Esophagus squamous epithelium (tissue), 5 donors: ENCODE measurements at regions not wholly inside any gene's neighbourhood (a gene's known extent, or its start where the extent isn't known, plus 50 kb on each side); places are given as distances from the start of the nearest gene placed in this dataset.

Source experiments
- DNase-seq: peaks from one replicate; lab custom pipeline; 2025; lab: John Stamatoyannopoulos, UW
- H3K27ac ChIP-seq, 4 donors: fragments of 200-600 bp; sonication (generic); one replicate each; pipeline ENCODE4 v1.5.1; 2016 to 2019; ENCODE audit warnings: mild to moderate bottlenecking in 1 of 4
- H3K27me3 ChIP-seq, 4 donors: fragments of 200-600 bp; sonication (generic); 1 replicate in 3 of 4; 2 replicates in 1 of 4; pipeline versions ENCODE4 v1.5.1 to v1.6.0; 2017 to 2021; ENCODE audit warnings: antibody characterized with exemption in 1 of 4
- H3K36me3 ChIP-seq, 3 donors: fragments of 200-600 bp; sonication (generic); one replicate each; pipeline ENCODE4 v1.5.1; 2016 to 2019
- H3K4me1 ChIP-seq, 3 donors: fragments of 200-600 bp; sonication (generic); one replicate each; pipeline ENCODE4 v1.5.1; 2017 to 2019
- H3K4me3 ChIP-seq, 4 donors: fragments of 200-600 bp; sonication (generic); 1 replicate in 3 of 4; 2 replicates in 1 of 4; pipeline ENCODE4 v1.5.1; 2016 to 2019; ENCODE audit warnings: mild to moderate bottlenecking in 2 of 4, moderate library complexity in 1 of 4
- H3K9me3 ChIP-seq, 3 donors: fragments of 200-600 bp; sonication (generic); one replicate each; pipeline ENCODE4 v1.5.1; 2016 to 2019
- POLR2A ChIP-seq, 4 donors: fragments of 450-650 bp; IDR thresholded peaks; one replicate each; pipeline ENCODE4 v1.6.1; 2017; ENCODE audit warnings: antibody characterized with exemption in 4 of 4, mild to moderate bottlenecking in 4 of 4, moderate library complexity in 3 of 4
- WGBS, 2 donors: methylation state at CpG; one replicate each; pipeline ENCODE4 v1.1.5; 2018; 5-methylcytosine and 5-hydroxymethylcytosine counted together
- intact Hi-C: fragments of 100-400 bp; cut with DNase I; formaldehyde crosslinking; loops from one replicate; pipeline ENCODE4 v1.15.0; 2022
- TF ChIP-seq, protein P1 (sequence below), 6 experiments: fragments of 450-650 bp in 4 of 6; fragments of 200-600 bp in 2 of 6; sonication (generic) in 2 of 6; IDR thresholded peaks; one replicate each; pipeline ENCODE4 v1.5.1; 2016 to 2019; ENCODE audit warnings: antibody characterized with exemption in 6 of 6, mild to moderate bottlenecking in 4 of 6, moderate library complexity in 4 of 6
- donor health status: DM: yes; HTN: yes; CAD: no.

DNA sequence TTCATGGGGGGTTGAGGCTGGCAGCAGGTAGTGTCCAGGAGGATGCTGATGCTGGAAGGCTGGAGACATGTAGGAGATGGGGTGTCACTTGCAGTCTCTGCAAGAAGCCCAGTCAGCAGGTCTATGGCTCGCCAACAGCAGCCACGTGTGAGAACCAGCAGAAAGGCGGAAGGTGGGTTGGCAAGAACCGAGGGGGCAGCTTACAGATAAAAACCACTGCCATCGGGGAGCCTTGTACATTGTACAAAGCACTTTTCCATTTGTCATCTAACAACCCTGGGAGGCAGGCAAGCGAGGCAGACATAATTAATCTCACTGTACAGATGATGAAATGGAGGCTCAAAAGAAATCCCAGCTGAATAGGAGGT, 167.2 kb downstream of the KCNA5 start:
- Histone ChIP-seq H3K27me3 (peaks cover 0 to 3% (median 0%) of the 10 kb centered on the region in 4 donors), H3K27ac (no peak overlapping the region), H3K4me3 (no peak overlapping the region), H3K9me3 (no peaks in the 10 kb centered on the region), H3K4me1 (no peaks in the 10 kb centered on the region), H3K36me3 (no peaks in the 10 kb centered on the region)
- 73 to 82% methylated on average over 1 to 2 of the region's 6 CpGs for WGBS, 2 donors
- intact Hi-C loops = no loop called here
- TF ChIP-seq, protein P1, sequence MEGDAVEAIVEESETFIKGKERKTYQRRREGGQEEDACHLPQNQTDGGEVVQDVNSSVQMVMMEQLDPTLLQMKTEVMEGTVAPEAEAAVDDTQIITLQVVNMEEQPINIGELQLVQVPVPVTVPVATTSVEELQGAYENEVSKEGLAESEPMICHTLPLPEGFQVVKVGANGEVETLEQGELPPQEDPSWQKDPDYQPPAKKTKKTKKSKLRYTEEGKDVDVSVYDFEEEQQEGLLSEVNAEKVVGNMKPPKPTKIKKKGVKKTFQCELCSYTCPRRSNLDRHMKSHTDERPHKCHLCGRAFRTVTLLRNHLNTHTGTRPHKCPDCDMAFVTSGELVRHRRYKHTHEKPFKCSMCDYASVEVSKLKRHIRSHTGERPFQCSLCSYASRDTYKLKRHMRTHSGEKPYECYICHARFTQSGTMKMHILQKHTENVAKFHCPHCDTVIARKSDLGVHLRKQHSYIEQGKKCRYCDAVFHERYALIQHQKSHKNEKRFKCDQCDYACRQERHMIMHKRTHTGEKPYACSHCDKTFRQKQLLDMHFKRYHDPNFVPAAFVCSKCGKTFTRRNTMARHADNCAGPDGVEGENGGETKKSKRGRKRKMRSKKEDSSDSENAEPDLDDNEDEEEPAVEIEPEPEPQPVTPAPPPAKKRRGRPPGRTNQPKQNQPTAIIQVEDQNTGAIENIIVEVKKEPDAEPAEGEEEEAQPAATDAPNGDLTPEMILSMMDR (IDR thresholded peaks at IDR 0.05) = no peak
- no peak for TF ChIP-seq POLR2A (IDR thresholded peaks at IDR 0.05)
- DNase-seq = no peak

DNA sequence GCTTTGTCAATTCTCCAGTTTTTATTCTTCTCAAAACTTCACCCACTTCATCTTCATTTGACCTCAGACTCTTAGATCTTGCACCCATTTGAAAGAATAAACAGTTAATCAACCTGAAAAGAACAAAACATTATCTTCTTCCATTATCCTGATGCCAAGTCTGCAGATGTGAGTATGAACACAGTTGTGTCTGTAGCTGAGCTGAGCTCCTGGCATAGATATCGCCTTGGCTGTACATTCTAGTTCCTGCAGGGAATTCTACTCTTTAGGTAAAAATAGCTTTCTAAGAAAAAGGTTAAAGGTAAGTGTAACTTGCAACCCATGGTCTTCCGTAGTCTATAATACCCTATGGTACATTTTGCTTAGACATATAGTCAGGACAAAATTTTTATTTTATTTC, 169.7 kb downstream of the KCNA5 start:
- intact Hi-C loops = no loop called here
- no peaks in the 10 kb centered on the region for H3K4me1 ChIP-seq
- TF ChIP-seq, protein P1 (IDR thresholded peaks at IDR 0.05) = no peak
- no peak for TF ChIP-seq POLR2A (IDR thresholded peaks at IDR 0.05)
- H3K9me3 ChIP-seq = no peaks in the 10 kb centered on the region
- DNase-seq = no peak
- no peaks in the 10 kb centered on the region for H3K27me3 ChIP-seq
- no peak overlapping the region for H3K27ac ChIP-seq
- no peak overlapping the region for H3K4me3 ChIP-seq
- WGBS, 2 donors = 70 to 81% methylated on average over 2 of the region's 2 CpGs
- no peaks in the 10 kb centered on the region for H3K36me3 ChIP-seq

DNA sequence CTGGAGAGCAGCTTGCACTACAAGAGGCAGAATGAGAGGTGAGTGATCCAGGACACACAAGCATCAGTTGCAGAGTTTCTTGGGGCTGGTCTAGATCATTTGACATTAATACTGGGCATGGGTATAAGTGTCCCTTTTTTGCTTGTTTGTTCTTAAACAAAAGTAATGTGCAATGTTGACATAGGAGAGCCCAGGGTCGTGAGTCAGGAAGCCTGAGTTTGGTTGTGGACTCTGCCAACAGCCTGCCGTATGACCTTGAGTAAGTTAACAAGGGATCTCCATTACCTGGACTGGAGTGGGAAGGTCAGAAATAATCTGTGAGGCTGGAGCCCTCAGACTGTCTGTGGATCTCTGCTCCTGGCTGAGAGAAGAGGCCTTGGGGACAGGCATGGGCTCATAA, 170.3 kb downstream of the KCNA5 start:
- no peaks in the 10 kb centered on the region for H3K36me3 ChIP-seq
- H3K4me1 ChIP-seq = no peaks in the 10 kb centered on the region
- no peaks in the 10 kb centered on the region for H3K27me3 ChIP-seq
- no peak for DNase-seq
- H3K4me3 ChIP-seq = no peak overlapping the region
- 48 to 77% methylated on average over 2 of the region's 2 CpGs for WGBS, 2 donors
- no peak overlapping the region for H3K27ac ChIP-seq
- no peak for TF ChIP-seq POLR2A (IDR thresholded peaks at IDR 0.05)
- TF ChIP-seq, protein P1 (IDR thresholded peaks at IDR 0.05) = no peak
- intact Hi-C loops = no loop called here
- no peaks in the 10 kb centered on the region for H3K9me3 ChIP-seq

DNA sequence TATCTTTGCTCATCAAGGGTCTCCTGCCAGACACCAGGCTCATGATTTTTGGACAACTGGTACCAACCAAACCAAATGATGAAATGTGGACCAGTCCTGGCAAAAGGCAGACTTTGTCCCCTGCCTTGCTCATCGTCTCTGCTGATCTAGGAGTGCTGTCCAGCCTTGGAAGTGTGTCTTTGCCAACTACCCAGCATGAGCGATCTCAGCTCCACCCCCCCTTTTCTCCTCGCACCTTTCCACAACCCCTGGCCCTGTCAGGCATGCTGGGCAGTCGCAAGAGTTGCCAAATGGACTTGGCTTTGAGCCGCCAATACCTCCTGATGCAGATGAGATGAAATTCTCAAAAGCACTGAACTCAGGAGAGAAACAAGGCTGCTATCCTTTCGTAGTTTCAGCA, 174.3 kb downstream of the KCNA5 start:
- intact Hi-C loops = no loop called here
- no peaks in the 10 kb centered on the region for H3K4me1 ChIP-seq
- WGBS, 2 donors = 82 to 91% methylated on average over 6 of the region's 6 CpGs
- H3K27me3 ChIP-seq = peaks cover 0 to 4% (median 0%) of the 10 kb centered on the region in 4 donors
- TF ChIP-seq, protein P1 (IDR thresholded peaks at IDR 0.05) = no peak
- no peak for TF ChIP-seq POLR2A (IDR thresholded peaks at IDR 0.05)
- H3K36me3 ChIP-seq = no peaks in the 10 kb centered on the region
- DNase-seq = no peak
- no peaks in the 10 kb centered on the region for H3K9me3 ChIP-seq
- H3K27ac ChIP-seq = no peak overlapping the region
- no peak overlapping the region for H3K4me3 ChIP-seq

DNA sequence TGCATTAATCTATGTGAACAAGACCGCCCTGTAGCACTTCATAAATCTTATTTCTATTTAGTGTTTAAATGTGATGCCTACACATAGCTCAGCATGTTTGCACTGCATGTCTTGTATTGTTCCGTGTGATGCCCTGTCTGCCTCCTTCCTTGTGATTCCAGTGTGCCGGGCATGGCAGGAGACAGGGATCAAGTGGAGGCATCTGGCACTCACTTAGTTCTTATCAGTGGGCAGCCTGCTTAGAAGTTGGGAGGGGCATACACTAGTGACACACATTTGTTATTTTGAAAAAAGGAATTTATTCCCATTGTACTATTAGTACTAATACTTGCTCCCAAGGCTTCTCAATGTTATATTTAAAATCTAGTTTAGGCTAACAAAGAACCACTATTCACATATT, 176.4 kb downstream of the KCNA5 start:
- Histone ChIP-seq H3K36me3 (no peaks in the 10 kb centered on the region), H3K27me3 (peaks cover 0 to 6% (median 0%) of the 10 kb centered on the region in 4 donors), H3K9me3 (no peaks in the 10 kb centered on the region), H3K4me3 (no peak overlapping the region), H3K27ac (no peak overlapping the region), H3K4me1 (no peaks in the 10 kb centered on the region)
- no peak for TF ChIP-seq POLR2A (IDR thresholded peaks at IDR 0.05)
- TF ChIP-seq, protein P1 (IDR thresholded peaks at IDR 0.05) = no peak
- WGBS, 2 donors = 68 to 80% methylated on average over 2 to 3 of the region's 3 CpGs
- DNase-seq = no peak
- intact Hi-C loops = no loop called here
